HG03469 (cell line): ENCODE measurements at regions not wholly inside any gene's neighbourhood (a gene's known extent, or its start where the extent isn't known, plus 50 kb on each side); places are given as distances from the start of the nearest gene placed in this dataset.
"Not testable (repeated sequence)": the region's sequence is repeated elsewhere in the genome, so short reads cannot be mapped to it uniquely, and the experiment has no call there.

Source experiments
- ATAC-seq: cut with Tn5 transposase; IDR thresholded peaks from one replicate; pipeline ENCODE4 v1.9.1; 2021; ENCODE audit warnings: mild to moderate bottlenecking, moderate library complexity, moderate number of reproducible peaks; ENCODE audit not compliant: unreplicated experiment

DNA sequence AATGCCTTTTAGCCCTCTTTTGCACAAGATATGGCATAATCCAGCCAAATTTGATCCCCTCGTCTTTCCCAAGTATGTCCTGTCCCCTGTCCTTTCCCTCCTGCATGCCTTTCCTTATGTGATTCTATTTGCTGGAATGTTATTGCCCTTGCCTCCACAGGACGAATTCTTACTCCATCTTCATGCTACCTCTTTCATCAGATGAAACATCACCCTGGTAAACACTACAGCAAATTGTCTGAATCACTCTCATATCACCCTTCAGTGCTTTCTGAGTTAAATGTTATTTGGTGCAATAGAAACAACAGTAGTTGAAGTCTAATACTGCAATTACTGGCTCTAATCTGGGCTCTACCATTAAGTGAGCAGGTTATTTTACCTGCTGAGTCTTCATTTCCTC is 52.2 kb upstream of the FAT1 start:
- ATAC-seq, result no peak

DNA sequence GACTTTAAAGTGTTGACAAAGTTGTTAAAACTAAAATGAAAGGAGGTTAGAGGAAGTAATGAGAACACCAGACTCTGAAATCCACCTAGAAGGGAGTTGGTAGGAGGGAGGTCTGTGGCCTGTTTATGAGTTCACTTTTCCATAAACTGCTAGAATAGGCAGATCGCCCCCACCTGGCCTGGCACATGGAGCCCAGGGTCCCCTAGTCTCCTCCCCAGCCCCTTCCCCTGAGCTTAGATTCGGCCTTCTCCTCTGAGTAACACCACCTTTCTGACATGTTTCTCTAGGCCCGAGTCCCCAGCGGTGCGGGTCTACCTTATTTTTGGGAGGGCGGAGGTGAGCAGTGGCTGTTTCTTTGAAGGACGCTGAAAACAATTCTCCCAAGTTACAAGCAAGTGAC is 54.5 kb upstream of the FAT1 start:
- no peak for ATAC-seq

DNA sequence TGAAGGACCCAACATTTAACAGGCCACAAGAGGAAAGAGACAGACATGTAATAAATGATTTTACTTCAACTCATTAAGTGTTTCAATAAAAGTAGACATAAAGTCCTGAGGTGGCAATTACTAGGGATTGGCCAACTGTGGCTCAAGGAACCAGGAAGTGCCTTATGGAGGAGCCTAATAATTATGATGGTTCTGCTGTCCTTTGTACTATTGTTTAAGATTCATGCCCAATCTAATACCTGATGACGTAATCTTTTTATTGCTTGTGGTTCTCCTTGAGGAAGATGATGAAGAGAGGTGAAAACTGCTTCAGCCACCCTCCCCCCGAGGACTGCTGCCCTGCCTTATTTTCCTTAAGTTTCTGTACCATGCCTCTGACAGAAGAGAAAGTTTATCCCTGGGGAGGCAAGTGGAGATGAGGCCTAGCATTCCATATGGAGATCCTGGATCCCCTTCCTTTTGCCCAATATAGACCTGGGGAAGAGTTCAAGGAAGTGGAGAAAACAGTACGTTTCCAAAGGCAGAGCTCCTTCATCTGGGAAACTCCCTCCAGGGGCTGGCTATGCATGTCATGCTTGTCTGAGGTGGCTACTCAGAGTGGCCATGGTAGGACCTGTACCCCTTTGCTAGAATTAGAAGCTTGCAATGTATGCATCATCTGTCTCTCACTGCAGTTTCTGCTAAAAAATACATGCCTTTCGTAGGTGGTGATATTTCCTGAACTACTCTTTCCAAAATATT is 56.8 kb upstream of the FAT1 start:
- no peak for ATAC-seq

DNA sequence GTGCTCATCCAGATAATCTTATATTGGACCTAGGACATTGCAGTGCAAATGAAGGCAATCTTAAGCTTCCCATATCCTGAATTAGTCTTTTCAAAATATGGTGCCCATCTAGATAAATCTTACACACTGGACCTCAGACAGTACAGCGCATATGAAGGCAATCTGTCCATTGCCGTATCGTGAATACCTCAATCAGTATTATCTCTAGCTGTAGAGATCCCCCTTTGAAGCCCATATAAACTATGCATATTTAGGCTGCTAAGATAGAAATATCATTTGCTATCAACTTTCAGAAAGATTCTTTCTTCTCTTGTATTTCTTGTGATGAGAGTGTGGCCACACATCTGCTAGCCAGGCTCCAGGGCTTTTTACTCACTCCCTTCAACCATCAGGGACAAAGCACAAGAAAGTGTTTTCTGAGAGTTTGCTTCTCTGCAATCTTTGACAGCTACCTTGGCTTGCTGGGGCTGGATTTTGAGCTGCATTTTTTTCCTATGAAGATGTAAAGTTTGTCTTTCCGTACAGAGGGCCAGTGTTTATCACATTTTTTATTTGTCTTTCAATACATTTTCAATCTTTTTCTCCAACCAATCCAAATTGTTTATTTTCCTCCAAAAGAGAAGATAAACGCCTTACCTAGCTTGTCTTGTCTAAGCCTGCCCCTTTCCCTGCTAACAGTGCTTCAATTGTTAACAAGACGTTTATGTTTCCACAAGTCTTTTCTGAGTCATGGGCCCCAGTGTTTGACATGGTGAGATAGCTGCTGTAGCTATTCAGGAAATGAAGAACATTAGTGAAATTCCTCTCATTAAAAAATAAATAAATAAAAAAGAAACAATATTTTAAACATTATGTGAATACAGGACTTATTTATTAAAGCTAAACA is 57.6 kb upstream of the FAT1 start:
- ATAC-seq, result no peak

DNA sequence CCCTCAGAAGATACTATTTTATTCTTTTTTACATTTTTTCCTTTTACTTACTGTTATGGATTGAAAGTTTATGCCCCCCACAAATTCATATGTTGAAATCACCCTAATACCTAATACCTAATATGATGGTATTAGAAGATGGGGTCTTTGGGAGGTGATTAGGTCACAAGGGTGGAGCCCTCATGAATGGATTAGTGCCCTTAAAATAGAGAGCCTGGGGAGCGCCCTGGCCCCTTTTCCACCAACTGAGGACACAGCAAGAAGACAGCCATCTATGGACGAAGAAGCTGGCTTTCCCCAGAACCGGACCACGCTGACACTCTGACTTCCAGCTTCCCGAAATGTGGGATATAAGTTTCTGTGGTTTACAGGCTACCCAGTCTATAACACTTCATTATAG is 58.6 kb upstream of the FAT1 start:
- no peak for ATAC-seq

DNA sequence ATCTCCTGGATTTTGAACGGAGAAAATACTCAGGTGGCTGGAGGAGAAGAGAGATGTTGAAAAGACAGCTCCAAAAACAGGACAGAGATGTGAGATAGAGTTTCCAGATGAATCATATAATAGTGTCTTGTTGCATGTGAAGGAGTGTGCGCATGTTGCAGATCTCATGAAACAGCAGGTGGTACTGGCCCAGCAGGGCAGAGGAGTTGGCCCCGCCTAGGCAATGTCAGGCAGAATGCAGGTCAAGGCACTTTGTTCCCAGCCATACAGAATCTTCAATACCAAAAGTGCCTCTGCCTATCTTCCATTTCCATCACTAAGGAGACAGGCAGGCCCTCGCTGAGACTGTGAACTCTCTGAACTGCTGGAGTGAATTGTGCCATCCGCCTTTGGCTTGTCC is 63.9 kb upstream of the FAT1 start:
- ATAC-seq, result no peak

DNA sequence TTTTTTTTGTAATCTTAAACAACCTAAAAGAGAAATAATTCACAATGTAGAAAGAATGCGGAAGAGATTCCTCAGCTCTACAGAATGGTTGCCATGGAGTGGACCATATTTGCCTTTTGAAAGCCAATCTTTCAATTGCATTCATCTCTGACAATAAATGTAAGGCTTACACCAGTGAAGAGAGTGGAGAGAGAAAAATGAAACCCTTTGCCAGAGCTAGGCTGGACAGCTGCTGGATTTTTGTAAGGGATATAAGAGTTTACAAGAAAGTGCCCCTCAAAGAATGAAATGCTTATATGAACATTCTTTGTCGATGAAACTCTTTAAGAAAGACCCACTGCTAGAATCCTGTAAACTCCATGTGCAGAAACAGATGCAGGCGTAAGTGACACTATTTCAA is 66.0 kb upstream of the FAT1 start:
- ATAC-seq, result no peak

DNA sequence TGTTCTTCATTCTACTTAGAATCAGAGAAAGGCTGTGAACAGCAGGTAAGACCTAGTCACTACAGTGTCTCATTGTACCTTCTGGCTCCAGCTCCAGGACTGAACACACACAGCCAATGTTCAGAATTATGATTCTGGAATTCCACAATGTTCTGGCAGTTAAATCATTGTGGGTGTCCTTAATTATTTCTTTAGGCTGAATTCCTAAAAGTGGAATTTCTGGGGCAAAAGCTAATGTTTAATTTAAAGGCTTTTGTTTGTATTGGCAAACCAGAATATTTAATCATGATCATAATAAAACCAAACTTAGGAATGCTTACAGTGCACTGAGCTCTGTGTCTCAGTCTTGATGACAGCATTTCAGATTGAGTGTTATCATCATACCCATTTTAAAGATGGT is 67.0 kb upstream of the FAT1 start:
- ATAC-seq, result no peak

DNA sequence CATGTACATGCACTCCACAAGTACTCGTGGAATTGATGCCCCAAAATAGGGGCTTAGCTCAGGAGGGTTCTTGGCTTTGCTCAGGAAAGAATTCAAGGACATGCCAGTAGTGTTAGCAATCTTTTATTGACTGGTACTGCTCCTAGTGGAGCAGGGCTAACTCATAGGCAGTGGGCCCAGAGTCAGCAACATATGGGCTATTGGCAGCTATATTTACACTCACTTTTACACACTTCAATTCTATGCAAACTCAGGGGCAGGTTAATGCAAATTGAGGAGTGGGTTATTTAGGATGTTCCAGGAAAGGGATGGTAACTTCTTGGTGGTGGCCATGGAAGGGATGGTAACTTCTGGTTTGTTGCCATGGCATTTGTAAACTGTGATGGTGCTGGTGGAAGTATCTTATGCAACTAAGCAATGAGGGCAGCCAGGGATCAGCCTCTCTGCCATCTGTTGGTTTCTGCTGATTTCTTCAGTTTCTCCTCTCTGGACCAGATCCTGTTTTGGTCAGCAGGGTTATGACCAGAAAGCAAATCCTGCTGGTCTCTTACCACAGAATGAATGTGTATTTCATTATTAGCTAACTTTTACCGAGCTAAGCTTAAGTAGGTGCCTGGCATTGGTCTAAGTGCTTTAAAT is 69.2 kb upstream of the FAT1 start:
- ATAC-seq, result no peak

DNA sequence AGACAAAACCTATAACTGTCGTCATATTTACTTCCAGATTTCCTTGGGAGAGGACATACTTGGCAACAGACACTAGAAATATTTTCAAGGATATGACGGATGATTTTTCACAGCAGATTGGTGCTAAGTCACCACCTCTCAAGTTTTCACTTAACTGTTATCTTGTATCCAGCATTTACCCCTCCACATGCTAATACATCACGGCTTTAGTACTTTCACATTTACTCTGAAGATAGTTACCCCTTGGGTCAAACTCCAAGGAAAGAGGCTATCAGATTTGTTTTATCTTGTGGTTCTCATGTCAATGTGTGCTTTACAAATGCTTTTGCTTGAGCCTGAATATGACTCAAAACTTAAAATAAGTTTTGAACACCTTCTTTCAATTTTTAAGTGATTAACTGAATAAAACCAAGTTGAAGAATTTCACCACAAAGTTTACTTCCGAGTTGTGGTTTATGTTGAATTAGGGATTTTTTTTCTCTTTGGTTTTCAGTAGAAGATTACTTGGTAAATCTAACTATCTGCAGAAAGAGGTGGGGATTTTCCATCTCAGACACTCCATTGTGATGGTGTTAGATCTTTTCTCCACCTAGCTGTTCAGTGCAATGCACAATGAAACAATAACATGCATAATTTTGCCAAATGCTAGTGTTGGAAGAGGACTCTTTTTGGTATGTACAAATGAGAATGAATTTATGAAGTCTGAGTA is 75.4 kb upstream of the FAT1 start:
- ATAC-seq, result no peak

DNA sequence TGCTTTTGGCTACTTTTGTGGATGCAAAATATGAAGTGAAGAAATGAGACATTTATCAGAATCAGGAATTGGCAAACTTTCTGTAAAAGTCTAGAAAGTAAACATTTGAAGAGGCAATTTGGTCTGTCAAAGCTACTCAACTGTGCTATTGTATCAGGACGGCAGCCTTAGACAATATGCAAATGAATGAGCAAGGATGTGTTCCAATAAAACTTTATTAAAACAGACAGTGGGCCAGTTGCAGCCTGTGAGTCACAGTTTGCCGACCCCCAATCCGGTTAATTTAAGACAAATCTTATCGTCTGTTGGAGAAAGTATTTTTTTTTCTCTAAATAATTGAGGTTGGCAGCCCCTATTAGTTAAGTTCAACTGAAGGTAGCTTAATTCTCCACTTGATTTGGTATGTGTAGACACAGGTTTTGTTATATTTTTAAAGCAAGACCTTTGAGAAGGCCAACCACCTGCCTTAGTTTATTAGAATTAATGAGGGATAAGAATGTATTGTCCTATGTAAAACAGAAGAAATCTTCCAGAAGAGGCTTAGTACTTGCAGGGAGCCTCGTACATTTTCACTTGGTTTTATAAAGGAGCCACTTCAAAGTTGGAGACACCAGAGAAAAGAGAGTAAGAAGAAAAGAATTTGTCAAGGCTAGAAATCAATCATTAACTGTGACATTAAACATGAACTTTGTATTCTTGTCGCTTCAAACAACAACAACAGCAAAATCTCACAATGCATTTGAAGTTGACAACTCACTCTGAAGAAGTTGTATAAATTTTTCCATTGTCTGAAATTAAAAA is 81.6 kb upstream of the FAT1 start:
- ATAC-seq, result no peak

DNA sequence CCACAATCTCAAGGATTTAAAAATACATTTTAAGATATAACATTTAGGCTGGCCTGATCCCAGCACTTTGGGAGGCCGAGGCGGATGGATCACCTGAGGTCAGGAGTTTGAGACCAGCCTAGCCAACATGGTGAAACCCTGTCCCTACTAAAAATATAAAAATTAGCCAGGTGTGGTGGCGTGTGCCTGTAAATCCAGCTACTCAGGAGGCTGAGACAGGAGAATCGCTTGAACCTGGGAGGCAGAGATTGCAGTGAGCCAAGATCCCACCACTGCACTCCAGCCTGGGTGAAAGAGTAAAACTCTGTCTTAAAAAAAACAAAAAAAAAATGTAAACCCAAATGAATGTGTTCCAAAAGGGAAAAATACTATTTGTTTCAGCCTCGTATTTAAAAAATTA is 82.3 kb upstream of the FAT1 start:
- ATAC-seq, result not testable (repeated sequence)

DNA sequence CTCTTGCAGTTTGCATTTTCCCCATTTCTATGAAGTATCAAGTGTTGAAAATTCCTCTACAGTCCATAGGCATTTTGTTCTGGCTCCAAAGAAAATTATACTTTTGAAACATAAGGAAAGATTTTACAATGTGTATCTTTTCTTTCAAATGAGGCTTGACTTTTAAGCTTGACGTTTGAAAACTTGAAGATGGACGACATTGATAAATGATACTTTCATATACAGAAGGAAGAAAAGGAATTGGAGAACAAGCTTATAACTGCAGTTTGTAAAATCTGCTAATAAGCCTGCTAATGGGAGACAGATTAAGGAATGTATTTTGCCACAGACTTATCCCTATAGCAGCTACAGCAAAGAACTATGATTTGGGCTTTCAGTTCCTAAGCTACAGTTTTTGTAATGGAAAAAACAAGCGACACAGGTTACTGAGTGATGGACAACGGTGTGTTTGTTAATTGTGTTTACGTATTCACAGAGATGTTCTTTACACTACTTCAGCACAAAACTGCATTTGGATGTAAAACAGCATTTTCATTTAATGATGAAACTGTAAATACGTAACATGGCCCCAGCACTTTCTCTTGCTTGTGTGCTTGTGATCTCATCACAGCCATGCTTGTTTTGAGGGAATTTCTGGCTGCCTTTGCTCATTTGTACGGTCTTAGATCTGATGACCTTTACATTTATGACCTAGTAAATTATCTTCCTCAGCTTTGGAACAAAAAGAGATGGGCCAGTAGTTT is 83.2 kb upstream of the FAT1 start:
- no peak for ATAC-seq

DNA sequence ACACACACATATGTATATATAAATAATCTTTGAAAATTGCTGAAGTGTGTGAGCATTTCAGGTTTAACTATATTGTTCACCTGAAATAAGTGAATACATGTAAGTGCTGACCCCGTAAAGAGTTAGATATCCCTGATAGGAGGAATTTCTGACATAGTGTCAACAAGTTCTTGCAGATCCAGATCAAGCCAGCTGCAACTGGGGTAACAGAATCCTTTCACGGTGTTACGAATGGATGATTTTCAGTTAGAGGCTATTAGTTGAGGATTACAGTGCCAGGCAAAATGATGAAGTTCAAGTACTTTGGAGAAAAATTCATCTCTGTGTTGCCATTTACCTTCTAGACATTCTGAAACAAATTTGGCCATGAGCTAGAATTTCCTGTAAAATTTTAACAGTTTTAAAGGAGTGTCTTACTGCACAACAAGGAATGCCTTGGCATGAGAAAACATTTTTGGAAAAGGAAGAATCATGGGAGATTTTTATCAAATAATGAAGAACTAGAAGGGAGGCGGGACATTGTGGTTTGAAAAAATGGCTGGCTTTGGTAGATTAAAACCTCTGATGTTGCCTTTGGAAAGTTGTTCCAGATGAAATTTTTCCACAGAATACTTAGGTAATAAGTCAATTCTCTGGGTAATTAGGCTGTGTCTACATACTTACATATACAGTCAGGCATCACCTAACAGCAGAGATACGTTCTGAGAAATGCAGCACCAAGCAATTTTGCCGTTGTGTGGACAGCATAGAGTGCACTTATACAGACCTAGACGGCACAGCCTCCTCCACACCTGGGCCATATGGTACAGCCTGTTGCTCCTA is 84.4 kb upstream of the FAT1 start:
- ATAC-seq, result no peak

DNA sequence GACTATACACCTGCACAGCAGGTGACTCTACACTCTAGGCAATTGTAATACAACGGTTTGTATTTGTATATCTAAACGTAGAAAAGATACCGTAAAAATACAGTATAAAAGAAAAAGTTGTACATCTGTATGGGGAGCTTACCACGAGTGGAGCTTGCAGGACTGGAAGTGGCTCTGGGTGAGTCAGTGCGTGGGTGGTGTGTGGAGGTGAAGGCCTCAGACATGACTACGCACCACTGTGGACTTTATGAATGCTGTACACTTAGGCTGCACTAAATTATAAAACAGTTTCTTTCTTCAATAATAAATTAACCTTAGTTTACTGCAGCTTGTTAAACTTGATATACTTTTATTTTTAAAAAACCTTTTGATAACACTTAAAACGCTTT is 85.0 kb upstream of the FAT1 start:
- no peak for ATAC-seq

DNA sequence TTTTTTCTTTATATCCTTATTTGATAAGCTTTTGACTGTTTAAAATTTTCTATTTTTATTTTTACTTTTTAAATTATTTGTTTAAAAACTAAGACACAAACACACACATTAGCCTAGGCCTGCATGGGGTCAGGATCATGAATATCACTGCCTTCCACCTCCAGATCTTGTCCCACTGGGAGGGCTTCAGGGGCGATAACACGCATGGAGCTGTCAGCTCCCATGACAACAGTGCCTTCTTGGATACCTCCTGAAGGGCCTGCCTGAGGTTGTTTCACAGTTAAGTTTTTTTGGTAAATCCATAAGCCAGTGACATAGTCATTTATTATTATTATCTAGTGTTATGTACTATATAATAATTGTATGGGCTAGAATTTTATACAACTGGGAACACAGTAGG is 85.4 kb upstream of the FAT1 start:
- no peak for ATAC-seq

DNA sequence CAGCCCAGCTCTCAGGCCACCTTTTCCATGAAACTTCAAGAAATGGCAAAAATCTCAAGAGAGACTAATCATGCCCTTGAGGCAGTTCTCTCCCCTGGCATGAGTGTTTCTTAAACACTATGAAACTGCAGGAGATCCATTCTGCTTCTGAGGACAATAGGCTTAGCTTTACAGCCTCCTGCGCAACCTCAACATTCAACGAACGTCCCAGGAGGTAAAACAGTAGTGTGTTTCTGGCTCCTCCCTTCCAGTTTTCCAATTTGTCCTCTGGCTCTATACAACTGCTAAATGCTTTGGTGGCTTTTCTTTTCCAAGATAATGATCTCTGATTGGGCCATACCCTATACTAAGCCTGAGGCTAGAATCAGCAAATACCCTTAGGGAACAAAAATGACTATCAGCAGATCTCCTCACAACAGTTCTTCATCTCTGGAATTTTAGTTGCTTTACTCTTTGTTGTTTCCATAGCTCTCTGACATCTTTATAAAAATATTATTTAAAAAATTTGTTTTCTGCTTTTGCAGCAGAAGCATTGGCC is 87.0 kb upstream of the FAT1 start:
- no peak for ATAC-seq

DNA sequence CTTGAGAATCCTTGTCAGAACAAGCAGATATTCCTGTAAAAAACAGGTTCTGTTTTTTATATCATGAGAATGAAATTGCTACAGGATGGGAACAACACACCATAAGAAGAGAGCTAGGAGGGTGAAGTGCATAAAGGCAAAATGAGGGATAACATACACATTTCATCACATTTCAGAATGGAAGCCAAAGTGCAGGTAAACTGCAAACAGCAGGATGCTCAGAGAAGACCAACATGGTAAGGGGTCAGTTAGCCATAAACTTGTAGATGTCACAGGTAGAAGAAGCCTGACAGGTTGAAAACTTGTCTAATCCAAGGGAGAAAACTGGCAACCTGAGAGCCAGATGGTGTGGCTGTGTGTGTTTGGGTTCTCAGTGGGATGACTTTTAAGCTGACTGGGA is 88.9 kb upstream of the FAT1 start:
- ATAC-seq, result no peak
